Endothelial cell of umbilical vein (primary cell): ENCODE measurements at regions not wholly inside any gene's neighbourhood (a gene's known extent, or its start where the extent isn't known, plus 50 kb on each side); places are given as distances from the start of the nearest gene placed in this dataset.

ENCODE experiments used
- POLR2A ChIP-seq: IDR thresholded peaks from 2 replicates; pipeline ENCODE4 v1.6.1; 2012; ENCODE audit warnings: low read depth, mild to moderate bottlenecking, control low read depth, low read length
- POLR2AphosphoS5 ChIP-seq: IDR thresholded peaks from 2 replicates; pipeline ENCODE4 v1.6.1; 2012; ENCODE audit warnings: low read depth, mild to moderate bottlenecking, control low read depth, low read length, moderate library complexity; ENCODE audit not compliant: insufficient read depth
- TF ChIP-seq, protein P1 (sequence below), 2 donors: IDR thresholded peaks; 1 replicate in 1 of 2; 2 replicates in 1 of 2; pipeline ENCODE4 v1.5.1; 2011; ENCODE audit warnings: low read length in 2 of 2, mild to moderate bottlenecking in 2 of 2, moderate library complexity in 2 of 2, control low read depth in 1 of 2, inconsistent platforms in 1 of 2, low read depth in 1 of 2; ENCODE audit not compliant: insufficient read depth in 1 of 2; ENCODE audit errors: extremely low read depth in 1 of 2

- TF ChIP-seq POLR2AphosphoS5 = no peak
- TF ChIP-seq POLR2A = no peak
- TF ChIP-seq, protein P1, sequence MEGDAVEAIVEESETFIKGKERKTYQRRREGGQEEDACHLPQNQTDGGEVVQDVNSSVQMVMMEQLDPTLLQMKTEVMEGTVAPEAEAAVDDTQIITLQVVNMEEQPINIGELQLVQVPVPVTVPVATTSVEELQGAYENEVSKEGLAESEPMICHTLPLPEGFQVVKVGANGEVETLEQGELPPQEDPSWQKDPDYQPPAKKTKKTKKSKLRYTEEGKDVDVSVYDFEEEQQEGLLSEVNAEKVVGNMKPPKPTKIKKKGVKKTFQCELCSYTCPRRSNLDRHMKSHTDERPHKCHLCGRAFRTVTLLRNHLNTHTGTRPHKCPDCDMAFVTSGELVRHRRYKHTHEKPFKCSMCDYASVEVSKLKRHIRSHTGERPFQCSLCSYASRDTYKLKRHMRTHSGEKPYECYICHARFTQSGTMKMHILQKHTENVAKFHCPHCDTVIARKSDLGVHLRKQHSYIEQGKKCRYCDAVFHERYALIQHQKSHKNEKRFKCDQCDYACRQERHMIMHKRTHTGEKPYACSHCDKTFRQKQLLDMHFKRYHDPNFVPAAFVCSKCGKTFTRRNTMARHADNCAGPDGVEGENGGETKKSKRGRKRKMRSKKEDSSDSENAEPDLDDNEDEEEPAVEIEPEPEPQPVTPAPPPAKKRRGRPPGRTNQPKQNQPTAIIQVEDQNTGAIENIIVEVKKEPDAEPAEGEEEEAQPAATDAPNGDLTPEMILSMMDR (IDR thresholded peaks at IDR 0.05; ENCODE audit: extremely low read depth in 1 of 2, insufficient read depth in 1 of 2, low read depth in 1 of 2, low read length in 2 of 2) = no peak
Measured at GRCh38 chr16:73106329-73107034, 58.6 kb upstream of the ZFHX3 start.
